ENCODE measurements at regions not wholly inside any gene's neighbourhood (a gene's known extent, or its start where the extent isn't known, plus 50 kb on each side); places are given as distances from the start of the nearest gene placed in this dataset.
A peak's percentile ranks its signal among the peaks of the same experiment; 100 is the strongest.

DNA sequence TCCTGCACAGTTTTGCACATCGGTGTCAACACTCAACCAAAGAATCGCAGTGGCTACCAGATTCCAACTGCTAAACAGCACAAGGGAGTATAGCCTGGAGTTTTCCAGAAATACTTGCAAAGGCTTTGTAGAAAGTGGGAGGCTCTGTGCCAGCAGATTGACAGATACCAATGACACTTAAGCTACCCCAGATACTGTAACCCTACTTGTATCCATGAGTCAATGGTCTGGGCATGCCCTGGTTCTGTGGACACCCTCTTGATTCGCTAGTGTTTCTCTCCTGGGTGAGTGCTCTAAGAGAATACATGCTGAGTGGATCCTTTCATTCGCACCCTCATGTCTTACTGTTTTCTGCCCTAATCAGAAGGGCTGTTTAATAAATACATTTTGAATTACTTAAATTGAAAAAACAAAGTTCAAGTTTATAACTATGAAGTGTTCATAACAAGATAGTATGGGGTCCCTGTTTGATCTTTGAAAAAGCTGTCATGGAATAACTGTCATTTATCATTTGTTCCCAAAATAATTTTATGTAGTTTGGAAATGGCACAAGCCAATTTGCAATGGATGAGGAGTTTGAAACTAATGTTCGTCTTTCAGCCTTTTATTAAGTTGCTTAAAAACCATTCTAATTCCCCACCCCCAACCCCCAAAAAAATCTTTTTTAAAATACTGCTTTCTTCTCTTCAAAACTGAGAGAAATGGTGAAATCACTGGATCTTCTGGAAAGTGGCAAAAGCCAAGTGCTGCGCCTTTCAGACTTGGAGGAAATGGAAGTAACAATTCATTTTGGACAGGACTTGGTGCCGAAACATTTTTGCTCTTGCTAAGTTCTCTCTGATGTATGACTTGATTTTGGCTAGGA is 600.5 kb upstream of the TENM4 start:
- Histone ChIP-seq H4K91ac (ENCODE audit: low read depth, low read length, poor library complexity) (no peak overlapping the region), H3K4ac (ENCODE audit: low read length) (no peak overlapping the region), H3K9ac (ENCODE audit: low read depth, low read length, poor library complexity) (no peak overlapping the region), H3K36me3 (replicated peaks in 1 of 2; ENCODE audit: control insufficient read depth in 2 of 2, insufficient read depth in 2 of 2, low read length in 2 of 2) (no peaks in the 10 kb centered on the region), H2BK120ac (ENCODE audit: low read depth, low read length) (no peak overlapping the region), H3K4me2 (ENCODE audit: insufficient read depth, low read length, poor library complexity, severe bottlenecking) (no peak overlapping the region), H3K18ac (ENCODE audit: low read length) (no peak overlapping the region), H3K79me1 (ENCODE audit: low read depth, low read length) (no peaks in the 10 kb centered on the region), H2BK5ac (ENCODE audit: low read length) (no peak overlapping the region), H2AFZ (ENCODE audit: low read length) (no peak overlapping the region), H2AK5ac (ENCODE audit: low read depth, low read length) (no peak overlapping the region), H3K27ac (replicated peaks; ENCODE audit: low read length) (no peak overlapping the region), H3K27me3 (ENCODE audit: control insufficient read depth in 3 of 3, insufficient read depth in 3 of 3, low read depth in 1 of 3, low read length in 3 of 3) (no peaks in the 10 kb centered on the region), H3K14ac (ENCODE audit: low read length) (no peak overlapping the region), H2BK12ac (ENCODE audit: low read length) (no peak overlapping the region), H3K4me3 (ENCODE audit: low read length in 2 of 2) (no peak overlapping the region), H2BK15ac (ENCODE audit: low read length) (no peak overlapping the region), H3K9me3 (replicated peaks in 1 of 2; ENCODE audit: control insufficient read depth in 2 of 2, insufficient read depth in 1 of 2, low read depth in 1 of 2, low read length in 2 of 2) (no peaks in the 10 kb centered on the region), H3K23ac (ENCODE audit: low read depth, low read length, poor library complexity) (no peak overlapping the region), H4K8ac (ENCODE audit: low read depth, low read length) (no peak overlapping the region), H3K4me1 (ENCODE audit: control insufficient read depth in 2 of 2, insufficient read depth in 1 of 2, low read depth in 1 of 2, low read length in 2 of 2) (no peaks in the 10 kb centered on the region)
- no CpG with 5 or more reads among the region's 7 CpGs for WGBS, 2 donors (ENCODE audit: extremely low coverage in 2 of 2, insufficient read length in 2 of 2, insufficient replicate concordance in 1 of 2)
- DNase-seq (ENCODE audit: low spot score), result no peak

DNA sequence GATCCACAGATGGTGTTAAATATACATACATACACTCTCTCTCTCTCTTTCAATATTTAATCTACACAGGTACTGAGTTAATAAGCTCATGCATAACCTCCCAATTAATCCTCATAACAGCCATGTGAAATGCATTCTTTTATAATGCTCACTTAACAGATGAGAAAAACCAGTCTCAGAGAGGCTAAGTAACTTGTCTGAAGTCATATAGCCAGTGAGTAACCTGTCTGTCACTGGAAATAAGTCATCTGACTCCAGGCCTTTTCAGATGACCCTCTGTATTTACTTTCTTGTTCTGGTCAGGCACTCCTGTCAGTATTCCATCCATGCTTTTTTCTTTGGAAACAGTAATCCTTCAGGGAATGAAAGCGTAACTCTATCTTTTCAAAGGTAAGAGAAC is 594.0 kb upstream of the TENM4 start:
- no peak overlapping the region for H4K91ac ChIP-seq (ENCODE audit: low read depth, low read length, poor library complexity)
- H3K4me3 ChIP-seq (ENCODE audit: low read length in 2 of 2), result no peak overlapping the region
- no peaks in the 10 kb centered on the region for H3K79me1 ChIP-seq (ENCODE audit: low read depth, low read length)
- H2AK5ac ChIP-seq (ENCODE audit: low read depth, low read length), result no peak overlapping the region
- DNase-seq (ENCODE audit: low spot score), result no peak
- H2BK15ac ChIP-seq (ENCODE audit: low read length), result no peak overlapping the region
- WGBS, 2 donors (ENCODE audit: extremely low coverage in 2 of 2, insufficient read length in 2 of 2, insufficient replicate concordance in 1 of 2), result no CpG with 5 or more reads among the region's 1 CpG
- no peak overlapping the region for H3K14ac ChIP-seq (ENCODE audit: low read length)
- no peak overlapping the region for H3K9ac ChIP-seq (ENCODE audit: low read depth, low read length, poor library complexity)
- H3K27ac ChIP-seq (replicated peaks; ENCODE audit: low read length), result no peak overlapping the region
- H3K18ac ChIP-seq (ENCODE audit: low read length), result no peak overlapping the region
- no peaks in the 10 kb centered on the region for H3K9me3 ChIP-seq (replicated peaks in 1 of 2; ENCODE audit: control insufficient read depth in 2 of 2, insufficient read depth in 1 of 2, low read depth in 1 of 2, low read length in 2 of 2)
- no peak overlapping the region for H2BK12ac ChIP-seq (ENCODE audit: low read length)
- H3K4me1 ChIP-seq (ENCODE audit: control insufficient read depth in 2 of 2, insufficient read depth in 1 of 2, low read depth in 1 of 2, low read length in 2 of 2), result peaks cover 0 to 6% of the 10 kb centered on the region in 2 donors
- H4K8ac ChIP-seq (ENCODE audit: low read depth, low read length), result no peak overlapping the region
- no peak overlapping the region for H3K4me2 ChIP-seq (ENCODE audit: insufficient read depth, low read length, poor library complexity, severe bottlenecking)
- no peaks in the 10 kb centered on the region for H3K27me3 ChIP-seq (ENCODE audit: control insufficient read depth in 3 of 3, insufficient read depth in 3 of 3, low read depth in 1 of 3, low read length in 3 of 3)
- H2BK120ac ChIP-seq (ENCODE audit: low read depth, low read length), result no peak overlapping the region
- H3K23ac ChIP-seq (ENCODE audit: low read depth, low read length, poor library complexity), result no peak overlapping the region
- no peak overlapping the region for H2AFZ ChIP-seq (ENCODE audit: low read length)
- H2BK5ac ChIP-seq (ENCODE audit: low read length), result no peak overlapping the region
- no peak overlapping the region for H3K4ac ChIP-seq (ENCODE audit: low read length)
- H3K36me3 ChIP-seq (replicated peaks in 1 of 2; ENCODE audit: control insufficient read depth in 2 of 2, insufficient read depth in 2 of 2, low read length in 2 of 2), result no peaks in the 10 kb centered on the region

DNA sequence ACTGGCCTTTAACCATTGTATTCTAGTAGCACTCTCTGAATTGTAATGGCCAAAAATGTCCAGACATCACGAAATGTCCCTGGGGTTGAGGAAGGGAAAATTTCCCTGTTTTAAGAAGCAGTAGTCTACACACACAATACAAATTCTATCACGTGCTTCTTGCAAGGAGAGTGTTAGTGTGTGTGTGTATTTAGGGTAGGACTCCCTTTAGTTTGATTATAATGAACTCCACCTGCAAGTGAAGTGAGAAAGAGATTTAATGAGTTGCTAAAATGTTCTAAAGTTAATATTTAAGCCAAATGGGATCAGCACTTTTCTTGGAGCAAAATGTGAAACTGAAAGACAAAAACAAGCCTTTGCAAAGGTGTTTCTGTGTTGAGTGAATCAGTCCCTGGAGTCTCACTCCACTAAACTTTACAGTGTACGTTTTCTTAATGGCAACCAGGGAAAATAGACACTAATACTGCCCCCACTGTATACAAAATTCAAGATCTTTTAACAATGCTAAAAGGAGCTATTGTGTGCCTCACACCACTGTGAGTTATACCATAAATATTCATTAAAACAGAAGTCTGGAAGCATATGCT is 590.3 kb upstream of the TENM4 start:
- H3K9ac ChIP-seq (ENCODE audit: low read depth, low read length, poor library complexity), result no peak overlapping the region
- DNase-seq (ENCODE audit: low spot score), result no peak
- no peak overlapping the region for H3K4me3 ChIP-seq (ENCODE audit: low read length in 2 of 2)
- no peak overlapping the region for H3K27ac ChIP-seq (replicated peaks; ENCODE audit: low read length)
- no peak overlapping the region for H2BK12ac ChIP-seq (ENCODE audit: low read length)
- no peak overlapping the region for H3K4me2 ChIP-seq (ENCODE audit: insufficient read depth, low read length, poor library complexity, severe bottlenecking)
- H3K36me3 ChIP-seq (replicated peaks in 1 of 2; ENCODE audit: control insufficient read depth in 2 of 2, insufficient read depth in 2 of 2, low read length in 2 of 2), result no peaks in the 10 kb centered on the region
- H3K18ac ChIP-seq (ENCODE audit: low read length), result no peak overlapping the region
- H4K91ac ChIP-seq (ENCODE audit: low read depth, low read length, poor library complexity), result no peak overlapping the region
- H3K79me1 ChIP-seq (ENCODE audit: low read depth, low read length), result no peaks in the 10 kb centered on the region
- no peak overlapping the region for H3K23ac ChIP-seq (ENCODE audit: low read depth, low read length, poor library complexity)
- H3K4me1 ChIP-seq (ENCODE audit: control insufficient read depth in 2 of 2, insufficient read depth in 1 of 2, low read depth in 1 of 2, low read length in 2 of 2), result peaks cover 0 to 6% of the 10 kb centered on the region in 2 donors
- H2BK15ac ChIP-seq (ENCODE audit: low read length), result no peak overlapping the region
- H2BK120ac ChIP-seq (ENCODE audit: low read depth, low read length), result no peak overlapping the region
- H2AK5ac ChIP-seq (ENCODE audit: low read depth, low read length), result no peak overlapping the region
- no peak overlapping the region for H3K14ac ChIP-seq (ENCODE audit: low read length)
- WGBS, 2 donors (ENCODE audit: extremely low coverage in 2 of 2, insufficient read length in 2 of 2, insufficient replicate concordance in 1 of 2), result no CpG with 5 or more reads among the region's 3 CpGs
- H3K9me3 ChIP-seq (replicated peaks in 1 of 2; ENCODE audit: control insufficient read depth in 2 of 2, insufficient read depth in 1 of 2, low read depth in 1 of 2, low read length in 2 of 2), result peaks cover 0 to 2% of the 10 kb centered on the region in 2 donors
- no peak overlapping the region for H4K8ac ChIP-seq (ENCODE audit: low read depth, low read length)
- H3K27me3 ChIP-seq (ENCODE audit: control insufficient read depth in 3 of 3, insufficient read depth in 3 of 3, low read depth in 1 of 3, low read length in 3 of 3), result no peaks in the 10 kb centered on the region
- H2BK5ac ChIP-seq (ENCODE audit: low read length), result no peak overlapping the region
- H2AFZ ChIP-seq (ENCODE audit: low read length), result peak overlapping the region; percentile 29
- no peak overlapping the region for H3K4ac ChIP-seq (ENCODE audit: low read length)

DNA sequence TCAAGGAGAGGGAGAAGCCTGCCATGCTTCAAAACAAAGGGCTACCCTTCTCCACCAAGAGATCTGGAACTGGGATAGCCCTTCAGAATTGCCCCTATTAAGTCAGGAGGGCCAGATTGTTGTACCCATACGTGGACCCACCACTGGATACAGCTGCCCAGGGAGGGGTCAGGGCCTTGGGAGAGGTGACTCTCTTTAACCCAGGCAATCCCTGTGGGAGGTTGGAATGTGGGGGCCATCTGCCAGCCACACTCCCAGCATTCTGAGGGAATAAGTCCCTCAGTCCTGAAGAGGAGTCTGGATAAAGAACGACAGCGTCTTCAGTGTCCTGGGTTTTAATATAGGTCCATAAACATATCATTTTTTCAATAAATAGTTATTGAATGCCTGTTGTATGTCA is 588.2 kb upstream of the TENM4 start:
- H3K9ac ChIP-seq (ENCODE audit: low read depth, low read length, poor library complexity), result no peak overlapping the region
- H3K18ac ChIP-seq (ENCODE audit: low read length), result no peak overlapping the region
- no peak overlapping the region for H2BK120ac ChIP-seq (ENCODE audit: low read depth, low read length)
- peaks cover 0 to 6% of the 10 kb centered on the region in 2 donors for H3K4me1 ChIP-seq (ENCODE audit: control insufficient read depth in 2 of 2, insufficient read depth in 1 of 2, low read depth in 1 of 2, low read length in 2 of 2)
- H2BK12ac ChIP-seq (ENCODE audit: low read length), result no peak overlapping the region
- WGBS, 2 donors (ENCODE audit: extremely low coverage in 2 of 2, insufficient read length in 2 of 2, insufficient replicate concordance in 1 of 2), result no CpG with 5 or more reads among the region's 3 CpGs
- no peaks in the 10 kb centered on the region for H3K79me1 ChIP-seq (ENCODE audit: low read depth, low read length)
- no peak overlapping the region for H3K4ac ChIP-seq (ENCODE audit: low read length)
- no peak overlapping the region for H4K91ac ChIP-seq (ENCODE audit: low read depth, low read length, poor library complexity)
- H2BK15ac ChIP-seq (ENCODE audit: low read length), result no peak overlapping the region
- no peaks in the 10 kb centered on the region for H3K27me3 ChIP-seq (ENCODE audit: control insufficient read depth in 3 of 3, insufficient read depth in 3 of 3, low read depth in 1 of 3, low read length in 3 of 3)
- no peak overlapping the region for H3K4me3 ChIP-seq (ENCODE audit: low read length in 2 of 2)
- H4K8ac ChIP-seq (ENCODE audit: low read depth, low read length), result no peak overlapping the region
- no peak overlapping the region for H2BK5ac ChIP-seq (ENCODE audit: low read length)
- no peaks in the 10 kb centered on the region for H3K36me3 ChIP-seq (replicated peaks in 1 of 2; ENCODE audit: control insufficient read depth in 2 of 2, insufficient read depth in 2 of 2, low read length in 2 of 2)
- no peak overlapping the region for H2AFZ ChIP-seq (ENCODE audit: low read length)
- no peak overlapping the region for H3K14ac ChIP-seq (ENCODE audit: low read length)
- peaks cover 0 to 8% of the 10 kb centered on the region in 2 donors for H3K9me3 ChIP-seq (replicated peaks in 1 of 2; ENCODE audit: control insufficient read depth in 2 of 2, insufficient read depth in 1 of 2, low read depth in 1 of 2, low read length in 2 of 2)
- H3K4me2 ChIP-seq (ENCODE audit: insufficient read depth, low read length, poor library complexity, severe bottlenecking), result no peak overlapping the region
- no peak overlapping the region for H3K23ac ChIP-seq (ENCODE audit: low read depth, low read length, poor library complexity)
- no peak overlapping the region for H3K27ac ChIP-seq (replicated peaks; ENCODE audit: low read length)
- DNase-seq (ENCODE audit: low spot score), result no peak
- no peak overlapping the region for H2AK5ac ChIP-seq (ENCODE audit: low read depth, low read length)
